Stimulated activated CD4-positive, alpha-beta T cell treated with anti-CD3 and anti-CD28 coated beads, Interleukin-4, amount 100 ng/mL, for 1 hour (primary cell): ENCODE measurements at regions not wholly inside any gene's neighbourhood (a gene's known extent, or its start where the extent isn't known, plus 50 kb on each side); places are given as distances from the start of the nearest gene placed in this dataset.

Experiments
- DNase-seq: peaks from one replicate; pipeline ENCODE4 v3.0.0-alpha.2; 2020

- DNase-seq = no peak
Observed at GRCh38 chr5:107325866-107326265, 344.9 kb downstream of the EFNA5 start.

- no peak for DNase-seq
Observed at GRCh38 chr5:107324809-107325208, 345.9 kb downstream of the EFNA5 start.

DNA sequence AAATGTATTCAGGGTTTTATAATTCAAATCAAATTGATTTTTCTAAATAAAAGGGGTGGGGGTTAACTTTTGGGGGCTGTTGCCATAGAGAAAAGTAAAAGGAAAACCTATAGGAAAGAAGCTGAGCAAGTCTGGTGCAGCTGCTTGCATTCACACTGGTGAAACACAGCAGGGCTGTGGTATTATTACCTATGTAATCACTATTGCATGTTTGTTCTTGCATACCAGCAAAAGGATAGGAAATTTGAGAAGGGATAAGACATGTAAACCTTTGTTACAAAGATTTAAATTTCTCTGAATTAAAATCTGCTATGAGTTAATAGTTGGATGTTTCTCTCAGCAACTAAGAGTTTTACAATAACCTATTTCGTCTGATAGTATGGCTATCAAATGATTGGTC, 346.7 kb downstream of the EFNA5 start:
- no peak for DNase-seq

GRCh38 chr5:107323536-107323935, 347.2 kb downstream of the EFNA5 start:
- DNase-seq = no peak

DNA sequence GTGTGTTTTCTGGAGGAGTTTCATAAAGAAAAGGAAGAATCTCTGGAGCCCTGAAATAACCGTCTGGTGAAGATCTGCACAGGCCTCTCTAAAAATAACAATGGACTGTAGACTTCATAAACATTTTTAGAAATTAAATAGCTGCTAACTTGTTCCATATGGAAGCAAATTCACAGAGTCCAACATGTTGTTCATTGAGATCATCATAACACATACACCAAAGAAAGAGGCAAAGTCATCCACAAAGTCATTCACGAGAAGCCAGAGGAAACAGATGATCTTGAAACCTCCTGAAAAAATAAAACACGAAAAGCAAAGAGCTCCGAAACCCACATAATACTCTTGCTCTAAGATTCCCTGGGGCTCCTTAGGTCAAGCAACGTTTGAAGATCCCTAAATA, 347.8 kb downstream of the EFNA5 start:
- DNase-seq = no peak

GRCh38 chr5:107321906-107322305, 348.8 kb downstream of the EFNA5 start:
- DNase-seq = no peak

GRCh38 chr5:107320846-107321245, 349.9 kb downstream of the EFNA5 start:
- no peak for DNase-seq

- no peak for DNase-seq
Observed at GRCh38 chr5:107320376-107320775, 350.4 kb downstream of the EFNA5 start.

DNA sequence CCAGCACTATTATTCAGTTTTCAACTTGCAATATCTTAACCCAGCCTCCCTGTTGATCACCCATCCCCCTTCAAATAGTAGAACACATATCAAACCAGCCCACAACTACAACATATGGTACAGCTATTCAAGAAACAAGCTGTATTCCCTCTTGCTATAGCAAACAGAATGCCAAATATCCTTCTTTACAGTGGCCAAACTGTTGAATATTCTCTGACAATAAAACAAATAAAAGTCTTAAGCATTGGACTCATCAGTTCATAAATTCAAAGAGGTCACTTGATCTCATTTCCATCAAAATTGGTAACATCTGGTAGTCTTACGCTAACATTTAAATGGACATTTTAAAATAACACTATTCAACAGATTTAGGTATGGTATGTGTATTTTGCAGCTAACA, 350.8 kb downstream of the EFNA5 start:
- no peak for DNase-seq

DNA sequence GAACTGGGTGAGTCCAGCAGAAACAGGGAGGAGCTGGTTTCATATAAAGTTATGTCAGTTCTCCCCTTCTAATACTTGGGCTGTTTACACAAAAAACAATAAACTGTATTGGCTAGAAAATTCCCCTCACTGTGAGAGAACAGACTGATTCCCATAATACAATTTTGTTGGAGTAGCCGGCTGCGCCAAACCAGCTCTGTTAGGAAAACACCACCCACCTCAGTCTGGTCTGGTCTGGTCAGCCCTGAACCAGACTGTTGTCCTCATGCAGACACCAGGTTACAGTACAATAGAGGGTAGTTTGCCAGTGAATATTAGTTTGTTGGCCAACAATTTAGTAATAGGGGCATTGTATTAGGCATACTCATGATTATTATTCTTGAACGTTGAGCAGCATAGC, 356.4 kb downstream of the EFNA5 start:
- no peak for DNase-seq

- no peak for DNase-seq
Observed at GRCh38 chr5:107313921-107314320, 356.8 kb downstream of the EFNA5 start.

DNA sequence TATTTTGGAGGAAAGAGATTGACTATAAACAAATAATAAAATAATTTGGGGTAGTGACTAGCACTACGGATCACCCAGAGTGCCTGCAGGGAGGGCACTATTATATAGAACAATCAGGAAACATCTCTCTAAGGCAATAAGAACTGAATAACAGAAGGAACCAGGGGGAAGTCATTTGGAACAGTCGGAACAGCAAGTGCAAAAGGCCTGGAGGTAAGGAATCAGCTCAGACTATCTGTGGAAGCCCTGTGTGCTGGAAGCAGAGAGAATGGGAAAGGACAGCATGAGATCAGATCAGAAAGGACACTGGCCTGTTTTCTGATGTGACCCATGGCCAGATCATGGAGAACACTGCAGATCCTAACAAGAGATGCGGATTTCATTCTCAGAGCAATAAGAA, 357.6 kb downstream of the EFNA5 start:
- no peak for DNase-seq

- no peak for DNase-seq
Observed at GRCh38 chr5:107310181-107310580, 360.6 kb downstream of the EFNA5 start.

DNA sequence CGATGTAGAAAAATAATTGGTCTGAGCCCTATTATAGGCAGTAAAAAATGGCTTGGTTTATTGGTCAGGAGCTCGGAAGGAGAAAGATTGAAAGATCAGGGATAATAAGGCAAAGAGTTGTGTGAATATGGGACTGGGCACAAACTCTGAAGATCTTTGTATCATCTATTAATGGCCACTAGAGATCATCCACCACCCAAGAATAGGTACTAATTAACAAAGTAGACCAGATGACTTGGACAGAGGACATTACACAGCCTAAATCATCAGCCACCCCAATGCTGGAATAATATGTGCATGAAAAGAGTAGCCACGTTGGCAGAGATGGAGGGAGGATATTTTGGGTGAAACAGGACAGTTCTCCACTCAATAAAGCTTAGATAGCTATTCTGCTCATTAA, 364.1 kb downstream of the EFNA5 start:
- no peak for DNase-seq

DNA sequence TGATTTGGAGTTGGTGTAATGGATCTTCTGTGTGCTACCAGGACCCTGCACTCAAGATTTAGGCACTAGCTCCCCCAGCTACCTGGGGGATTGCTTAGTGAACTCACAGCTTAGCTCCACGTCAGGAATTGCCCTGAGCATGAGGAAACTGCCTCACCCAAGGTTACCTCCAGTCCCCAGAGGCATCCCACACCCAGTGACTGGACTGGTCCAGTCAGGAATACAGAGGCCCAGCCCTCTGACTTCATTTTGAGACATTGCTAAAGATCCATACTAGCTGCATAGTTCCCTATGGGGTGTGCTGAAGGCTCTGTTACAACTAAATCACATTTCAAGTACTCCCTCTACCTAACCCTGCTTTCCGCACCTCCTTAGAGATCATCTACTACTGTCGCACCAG, 364.7 kb downstream of the EFNA5 start:
- DNase-seq = no peak

- DNase-seq = no peak
Observed at GRCh38 chr5:107304684-107305083, 366.1 kb downstream of the EFNA5 start.

GRCh38 chr5:107303171-107303968, 367.4 kb downstream of the EFNA5 start:
- no peak for DNase-seq

- no peak for DNase-seq
Observed at GRCh38 chr5:107302441-107302840, 368.3 kb downstream of the EFNA5 start.

- DNase-seq = no peak
Observed at GRCh38 chr5:107301999-107302398, 368.7 kb downstream of the EFNA5 start.

GRCh38 chr5:107300721-107301327, 369.9 kb downstream of the EFNA5 start:
- no peak for DNase-seq

- no peak for DNase-seq
Observed at GRCh38 chr5:107296572-107296971, 374.2 kb downstream of the EFNA5 start.

DNA sequence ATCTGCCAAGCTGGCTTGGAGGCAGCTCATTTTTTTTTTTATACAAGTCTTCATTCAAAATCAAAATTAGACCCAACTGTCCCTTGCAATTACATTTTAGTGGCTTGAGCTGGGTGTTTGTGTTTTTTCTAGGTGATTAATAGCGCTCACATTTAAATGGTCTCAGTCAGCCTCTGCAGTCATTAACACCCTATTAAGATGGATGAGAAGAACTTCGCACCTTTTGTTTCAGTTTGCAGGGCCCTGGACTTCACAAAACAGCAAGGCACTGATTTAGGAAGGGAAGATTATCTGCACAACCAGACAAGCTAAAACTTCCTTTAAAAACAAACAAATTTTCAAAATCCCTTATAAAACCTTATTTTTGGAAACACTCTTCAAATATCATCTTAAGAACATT, 374.8 kb downstream of the EFNA5 start:
- DNase-seq = no peak

- DNase-seq = no peak
Observed at GRCh38 chr5:107294669-107295068, 376.1 kb downstream of the EFNA5 start.

GRCh38 chr5:107294211-107294550, 376.6 kb downstream of the EFNA5 start:
- no peak for DNase-seq
